Kidney tubule cell (primary cell): ENCODE measurements at regions not wholly inside any gene's neighbourhood (a gene's known extent, or its start where the extent isn't known, plus 50 kb on each side); places are given as distances from the start of the nearest gene placed in this dataset.
"Not testable (repeated sequence)": the region's sequence is repeated elsewhere in the genome, so short reads cannot be mapped to it uniquely, and the experiment has no call there.

Source experiments
- DNase-seq: peaks from one replicate; pipeline ENCODE4 v3.0.0-alpha.2; 2018; ENCODE audit warnings: low spot score

DNA sequence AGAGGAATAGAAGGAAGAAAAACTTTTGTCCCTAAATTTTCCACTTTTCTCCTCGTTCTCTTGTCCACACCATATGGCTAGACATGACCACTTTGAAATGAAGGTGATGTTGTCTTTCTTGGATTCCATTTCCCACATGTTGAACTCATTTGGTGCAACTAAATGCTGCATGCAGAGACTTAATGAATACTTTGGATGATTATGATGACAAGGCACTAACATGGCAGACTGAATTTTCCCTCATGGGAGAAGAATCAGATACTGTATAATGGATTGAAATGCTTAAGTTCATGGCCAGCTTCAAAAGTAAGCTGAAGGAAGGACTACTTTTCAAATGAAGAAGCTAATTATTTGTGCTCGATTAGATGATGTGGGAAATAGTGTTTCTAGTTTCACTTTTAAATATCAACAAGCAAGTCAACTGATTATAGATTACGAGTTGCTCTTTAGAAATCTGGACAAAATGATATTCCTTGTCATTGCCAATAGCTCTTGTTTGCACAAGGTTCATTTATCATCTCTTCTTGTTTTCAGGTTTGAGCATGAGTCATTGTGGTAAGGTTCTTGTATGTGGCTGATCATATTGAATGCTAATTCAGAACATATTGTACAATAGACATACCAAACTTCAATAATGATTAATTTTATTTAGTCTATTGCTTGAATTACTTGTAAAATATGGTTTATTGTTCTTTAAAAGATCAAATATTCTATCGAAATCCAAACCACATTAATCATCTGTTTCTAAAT, 501.3 kb upstream of the FTMT start:
- DNase-seq, result no peak

GRCh38 chr5:121366515-121366914, 485.2 kb upstream of the FTMT start:
- DNase-seq, result peak; percentile 44

- no peak for DNase-seq
Observed at GRCh38 chr5:121373371-121373770, 478.3 kb upstream of the FTMT start.

- no peak for DNase-seq
Observed at GRCh38 chr5:121377461-121377860, 474.2 kb upstream of the FTMT start.

GRCh38 chr5:121378046-121378445, 473.6 kb upstream of the FTMT start:
- DNase-seq, result no peak

- no peak for DNase-seq
Observed at GRCh38 chr5:121378559-121379359, 472.9 kb upstream of the FTMT start.

DNA sequence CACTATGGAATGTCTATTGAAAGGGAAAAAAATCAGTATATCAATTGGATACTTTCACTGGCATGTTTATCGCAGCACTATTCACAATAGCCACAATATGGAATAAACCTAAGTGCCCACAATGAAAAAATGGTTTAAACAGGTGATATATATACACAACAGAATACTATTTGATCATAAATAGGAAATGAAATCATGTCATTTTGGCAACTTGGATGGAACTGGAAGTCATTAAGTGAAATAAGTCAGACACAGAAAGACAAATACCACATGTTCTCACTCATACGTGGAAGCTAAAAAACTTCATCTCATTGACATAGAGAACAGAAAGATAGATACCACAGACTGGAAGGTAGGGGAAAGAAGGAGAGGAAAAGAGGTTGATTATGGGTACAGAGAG, 471.6 kb upstream of the FTMT start:
- no peak for DNase-seq

DNA sequence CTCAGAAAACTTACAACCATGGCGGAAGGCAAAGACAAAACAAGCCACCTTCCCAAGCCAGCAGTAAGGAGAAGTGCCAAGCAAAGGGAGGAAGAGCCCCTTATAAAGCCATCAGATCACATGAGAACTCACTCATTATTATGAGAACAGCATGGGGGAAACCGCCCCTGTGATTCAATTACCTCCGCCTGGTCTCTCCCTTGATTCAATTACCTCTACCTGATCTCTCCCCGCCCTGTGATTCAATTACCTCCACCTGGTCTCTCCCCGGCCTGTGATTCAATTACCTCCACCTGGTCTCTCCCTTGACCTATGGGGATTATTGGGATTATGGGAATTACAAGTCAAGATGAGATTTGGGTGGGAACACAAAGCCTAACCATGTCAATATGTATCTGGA, 467.3 kb upstream of the FTMT start:
- DNase-seq, result no peak

GRCh38 chr5:121386334-121386733, 465.3 kb upstream of the FTMT start:
- no peak for DNase-seq

- DNase-seq, result no peak
Observed at GRCh38 chr5:121396716-121397115, 455.0 kb upstream of the FTMT start.

GRCh38 chr5:121399879-121400278, 451.8 kb upstream of the FTMT start:
- DNase-seq, result no peak

- no peak for DNase-seq
Observed at GRCh38 chr5:121408778-121409177, 442.9 kb upstream of the FTMT start.

DNA sequence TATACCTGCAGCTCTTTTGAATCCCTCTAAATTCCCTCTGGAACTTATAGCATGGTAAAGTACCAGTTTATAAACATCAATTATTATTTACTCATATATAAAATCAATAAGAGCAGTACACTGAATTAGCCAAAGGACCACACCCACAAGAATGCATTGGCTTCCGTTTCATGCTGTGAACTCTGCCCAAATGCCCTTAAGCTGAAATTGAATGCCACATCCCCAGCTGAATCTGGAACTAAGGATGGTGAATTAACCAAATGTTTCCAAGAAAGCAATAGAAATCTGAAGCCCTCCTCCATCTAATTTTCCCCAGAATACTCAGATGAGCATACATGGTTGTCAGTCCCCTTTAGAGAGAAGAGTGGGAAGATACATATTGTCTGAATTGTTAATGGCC, 436.4 kb upstream of the FTMT start:
- no peak for DNase-seq

DNA sequence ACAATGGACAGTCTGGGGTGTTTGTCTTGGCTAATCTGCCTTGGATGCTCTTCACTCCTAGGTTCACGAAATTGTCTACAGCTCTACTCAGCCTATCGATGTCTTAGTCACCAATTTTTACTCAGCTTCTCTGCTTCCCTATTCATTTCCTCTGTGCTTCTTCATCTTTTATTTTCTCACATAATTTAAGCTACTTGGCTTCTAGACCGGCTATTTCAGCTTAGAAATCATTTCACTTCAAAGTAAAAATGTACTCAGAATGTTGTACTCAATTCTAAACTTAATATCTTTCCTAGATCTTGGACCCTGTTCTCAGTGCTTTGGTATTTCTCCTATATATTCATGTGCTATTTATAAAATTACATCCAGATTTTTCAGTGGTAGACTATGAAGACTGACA, 430.0 kb upstream of the FTMT start:
- no peak for DNase-seq

- no peak for DNase-seq
Observed at GRCh38 chr5:121424976-121425375, 426.7 kb upstream of the FTMT start.

DNA sequence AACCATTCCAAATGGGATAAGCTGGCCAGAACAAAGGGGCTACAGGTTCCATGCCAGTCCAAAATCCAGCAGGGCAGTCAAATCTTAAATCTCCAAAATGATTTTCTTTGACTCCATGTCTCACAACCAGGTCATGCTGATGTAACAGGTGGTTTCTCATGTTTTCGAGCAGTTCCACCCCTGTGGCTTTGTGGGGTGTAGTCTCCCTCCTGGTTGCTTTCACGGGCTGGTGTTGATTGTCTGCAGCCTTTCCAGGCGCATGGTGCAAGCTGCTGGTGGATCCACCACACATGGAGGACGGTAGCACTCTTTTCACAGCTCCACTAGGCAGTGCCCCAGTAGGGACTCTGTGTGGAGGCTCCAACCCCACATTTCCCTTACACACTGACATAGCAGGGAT, 425.5 kb upstream of the FTMT start:
- no peak for DNase-seq

DNA sequence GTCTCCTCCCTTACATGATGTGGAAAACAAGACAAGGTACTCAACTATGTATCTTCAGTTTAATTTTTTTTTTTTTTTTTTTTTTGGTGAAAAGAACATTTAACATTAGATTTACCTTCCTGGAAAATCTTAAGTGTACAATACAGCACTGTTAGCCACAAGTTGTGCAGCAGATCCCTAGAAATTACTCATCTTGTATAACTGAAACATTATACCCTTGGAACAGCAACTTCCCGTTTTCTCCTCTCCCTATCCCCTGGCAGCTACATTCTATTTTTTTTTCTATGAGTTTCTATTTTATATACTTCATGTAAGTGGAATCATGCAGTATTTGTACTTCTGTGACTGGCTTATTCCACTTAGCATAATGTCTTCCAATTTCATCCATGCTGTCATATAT, 421.9 kb upstream of the FTMT start:
- DNase-seq, result no peak

- DNase-seq, result no peak
Observed at GRCh38 chr5:121430538-121430937, 421.1 kb upstream of the FTMT start.

GRCh38 chr5:121445511-121445910, 406.2 kb upstream of the FTMT start:
- DNase-seq, result no peak

DNA sequence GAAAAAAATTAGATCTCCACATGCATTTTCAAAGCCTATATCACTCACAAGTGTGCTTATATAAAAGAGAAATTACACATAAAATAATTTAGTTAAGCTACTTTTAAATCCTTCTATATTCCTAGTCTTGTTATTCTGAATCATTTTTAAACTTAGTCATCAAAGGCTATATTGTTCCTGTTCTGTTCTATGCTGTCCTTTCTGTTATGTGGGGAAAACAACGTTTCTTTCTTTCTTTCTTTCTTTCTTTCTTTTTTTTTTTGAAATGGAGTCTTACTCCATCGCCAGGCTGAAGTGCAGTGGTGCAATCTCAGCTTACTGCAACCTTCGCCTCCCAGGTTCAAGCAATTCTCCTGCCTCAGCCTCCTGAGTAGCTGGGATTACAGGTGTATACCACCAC, 389.2 kb upstream of the FTMT start:
- DNase-seq, result no peak

- DNase-seq, result not testable (repeated sequence)
Observed at GRCh38 chr5:121471222-121471621, 380.5 kb upstream of the FTMT start.

GRCh38 chr5:121478636-121479035, 373.0 kb upstream of the FTMT start:
- DNase-seq, result no peak

- DNase-seq, result no peak
Observed at GRCh38 chr5:121479337-121479736, 372.3 kb upstream of the FTMT start.

- no peak for DNase-seq
Observed at GRCh38 chr5:121485281-121485680, 366.4 kb upstream of the FTMT start.
